ENCODE measurements at regions not wholly inside any gene's neighbourhood (a gene's known extent, or its start where the extent isn't known, plus 50 kb on each side); places are given as distances from the start of the nearest gene placed in this dataset.

DNA sequence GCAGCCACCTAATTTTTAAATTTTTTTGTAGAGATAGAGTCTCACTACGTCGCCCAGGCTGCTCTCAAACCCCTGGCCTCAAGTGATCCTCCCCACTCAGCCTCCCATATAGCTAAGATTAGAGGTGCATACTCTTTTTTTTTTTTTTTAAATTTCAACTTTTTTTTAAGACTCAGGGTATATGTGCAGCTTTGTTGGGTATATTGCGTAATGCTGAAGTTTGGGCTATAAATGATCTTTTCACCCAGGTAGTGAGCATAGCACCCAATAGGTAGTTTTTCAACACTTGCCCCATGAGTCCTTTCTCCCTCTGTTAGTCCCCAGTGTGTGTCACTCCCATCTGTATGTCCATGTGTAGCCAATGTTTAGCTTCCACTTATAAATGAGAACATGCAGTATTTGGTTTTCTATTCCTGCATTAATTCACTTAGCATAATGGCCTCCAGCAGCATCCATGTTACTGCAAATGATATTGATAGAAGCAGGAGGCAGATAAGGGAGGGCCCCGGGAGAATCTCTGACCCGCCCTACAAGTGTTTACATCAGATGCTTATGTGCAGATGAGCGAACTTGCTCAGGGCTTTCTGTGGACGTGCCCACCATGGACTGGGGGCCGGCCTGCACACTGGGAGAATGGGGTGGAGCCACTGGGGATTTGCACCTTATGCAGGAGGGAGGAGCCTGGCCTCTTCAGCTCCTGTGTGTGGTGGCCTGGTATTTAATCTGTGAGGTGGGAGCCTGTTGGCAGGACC, 110.3 kb upstream of the ZKSCAN2 start:
- TF ChIP-seq, protein P1, sequence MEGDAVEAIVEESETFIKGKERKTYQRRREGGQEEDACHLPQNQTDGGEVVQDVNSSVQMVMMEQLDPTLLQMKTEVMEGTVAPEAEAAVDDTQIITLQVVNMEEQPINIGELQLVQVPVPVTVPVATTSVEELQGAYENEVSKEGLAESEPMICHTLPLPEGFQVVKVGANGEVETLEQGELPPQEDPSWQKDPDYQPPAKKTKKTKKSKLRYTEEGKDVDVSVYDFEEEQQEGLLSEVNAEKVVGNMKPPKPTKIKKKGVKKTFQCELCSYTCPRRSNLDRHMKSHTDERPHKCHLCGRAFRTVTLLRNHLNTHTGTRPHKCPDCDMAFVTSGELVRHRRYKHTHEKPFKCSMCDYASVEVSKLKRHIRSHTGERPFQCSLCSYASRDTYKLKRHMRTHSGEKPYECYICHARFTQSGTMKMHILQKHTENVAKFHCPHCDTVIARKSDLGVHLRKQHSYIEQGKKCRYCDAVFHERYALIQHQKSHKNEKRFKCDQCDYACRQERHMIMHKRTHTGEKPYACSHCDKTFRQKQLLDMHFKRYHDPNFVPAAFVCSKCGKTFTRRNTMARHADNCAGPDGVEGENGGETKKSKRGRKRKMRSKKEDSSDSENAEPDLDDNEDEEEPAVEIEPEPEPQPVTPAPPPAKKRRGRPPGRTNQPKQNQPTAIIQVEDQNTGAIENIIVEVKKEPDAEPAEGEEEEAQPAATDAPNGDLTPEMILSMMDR (IDR thresholded peaks at IDR 0.05) = no peak
- TF ChIP-seq POLR2A (IDR thresholded peaks at IDR 0.05) = no peak

Data from right lobe of liver (tissue), 4 donors.